Trophoblast cell (in vitro differentiated cells and primary cell): ENCODE measurements at regions not wholly inside any gene's neighbourhood (a gene's known extent, or its start where the extent isn't known, plus 50 kb on each side); places are given as distances from the start of the nearest gene placed in this dataset.

ENCODE experiments used
- DNase-seq, 2 donors: peaks; one replicate each; pipeline ENCODE4 v3.0.0-alpha.2; 2016
- H2AFZ ChIP-seq: 2 replicates; pipeline ENCODE4 v1.6.1; 2013; ENCODE audit warnings: low read length, moderate library complexity, mild to moderate bottlenecking; ENCODE audit not compliant: insufficient read depth, poor library complexity
- H2AK5ac ChIP-seq: 2 replicates; pipeline ENCODE4 v1.6.1; 2013; ENCODE audit warnings: mild to moderate bottlenecking, low read length
- H2BK120ac ChIP-seq: 2 replicates; pipeline ENCODE4 v1.6.1; 2013; ENCODE audit warnings: low read length, mild to moderate bottlenecking, moderate library complexity; ENCODE audit not compliant: insufficient read depth, poor library complexity
- H2BK12ac ChIP-seq: 2 replicates; pipeline ENCODE4 v1.6.1; 2013; ENCODE audit warnings: mild to moderate bottlenecking, low read length, moderate library complexity
- H2BK5ac ChIP-seq: 2 replicates; pipeline ENCODE4 v1.6.1; 2013; ENCODE audit warnings: low read length, low read depth, moderate library complexity, mild to moderate bottlenecking; ENCODE audit not compliant: poor library complexity
- H3K14ac ChIP-seq: 2 replicates; pipeline ENCODE4 v1.6.1; 2013; ENCODE audit warnings: mild to moderate bottlenecking, low read length
- H3K18ac ChIP-seq: 2 replicates; pipeline ENCODE4 v1.6.1; 2013; ENCODE audit warnings: mild to moderate bottlenecking, low read length
- H3K23ac ChIP-seq: 2 replicates; pipeline ENCODE4 v1.6.1; 2013; ENCODE audit warnings: low read length
- H3K27ac ChIP-seq: 2 replicates; pipeline ENCODE4 v1.5.1; 2013; ENCODE audit warnings: low read depth, mild to moderate bottlenecking, inconsistent platforms, low read length, moderate library complexity
- H3K27me3 ChIP-seq: 2 replicates; pipeline ENCODE4 v1.6.1; 2013; ENCODE audit warnings: inconsistent platforms, mild to moderate bottlenecking, low read length, moderate library complexity; ENCODE audit not compliant: insufficient read depth
- H3K36me3 ChIP-seq, 2 experiments: 1 replicate in 1 of 2; 2 replicates in 1 of 2; pipeline ENCODE4 v1.6.1; 2013; ENCODE audit warnings: low read length in 2 of 2, mild to moderate bottlenecking in 2 of 2, moderate library complexity in 1 of 2; ENCODE audit not compliant: insufficient read depth in 2 of 2, control insufficient read depth in 1 of 2
- H3K4ac ChIP-seq: 2 replicates; pipeline ENCODE4 v1.6.1; 2013; ENCODE audit warnings: low read depth, mild to moderate bottlenecking, low read length, moderate library complexity
- H3K4me1 ChIP-seq, 2 experiments: 1 replicate in 1 of 2; 2 replicates in 1 of 2; pipeline ENCODE4 v1.6.1; 2013; ENCODE audit warnings: low read length in 2 of 2, mild to moderate bottlenecking in 2 of 2, moderate library complexity in 1 of 2; ENCODE audit not compliant: insufficient read depth in 2 of 2, control insufficient read depth in 1 of 2
- H3K4me2 ChIP-seq: 2 replicates; pipeline ENCODE4 v1.6.1; 2013; ENCODE audit warnings: inconsistent platforms, mild to moderate bottlenecking, low read length, moderate library complexity
- H3K4me3 ChIP-seq: 2 replicates; pipeline ENCODE4 v1.5.1; 2013; ENCODE audit warnings: mild to moderate bottlenecking, low read depth, low read length, inconsistent platforms
- H3K79me1 ChIP-seq: one replicate; pipeline ENCODE4 v1.6.1; 2013; ENCODE audit warnings: low read length
- H3K79me2 ChIP-seq: 2 replicates; pipeline ENCODE4 v1.6.1; 2013; ENCODE audit warnings: low read length, mild to moderate bottlenecking; ENCODE audit not compliant: control insufficient read depth, insufficient read depth, poor library complexity
- H3K9ac ChIP-seq: 2 replicates; pipeline ENCODE4 v1.6.1; 2013; ENCODE audit warnings: mild to moderate bottlenecking, low read length
- H3K9me3 ChIP-seq: 2 replicates; pipeline ENCODE4 v1.6.1; 2013; ENCODE audit warnings: low read depth, mild to moderate bottlenecking, control low read depth, inconsistent platforms, low read length; ENCODE audit not compliant: insufficient read depth
- H4K12ac ChIP-seq: 2 replicates; pipeline ENCODE4 v1.6.1; 2013; ENCODE audit warnings: low read depth, mild to moderate bottlenecking, low read length, moderate library complexity
- H4K8ac ChIP-seq: 2 replicates; pipeline ENCODE4 v1.6.1; 2013; ENCODE audit warnings: low read depth, mild to moderate bottlenecking, low read length, moderate library complexity
- H4K91ac ChIP-seq: one replicate; pipeline ENCODE4 v1.6.1; 2013; ENCODE audit warnings: low read depth, mild to moderate bottlenecking, low read length, moderate library complexity
- WGBS: extraction: QIAGEN DNeasy Blood & Tissue Kit; methylation state at CpG from one replicate; pipeline ENCODE4 v1.1.7; 2013; ENCODE audit warnings: missing lambda C conversion rate; ENCODE audit not compliant: insufficient read length, insufficient coverage; ENCODE audit errors: extremely low coverage; 5-methylcytosine and 5-hydroxymethylcytosine counted together

GRCh38 chr12:71032933-71033332 is 112.4 kb upstream of the PTPRR start:
- Histone ChIP-seq H3K79me2 (no peaks in the 10 kb centered on the region), H3K27ac (no peak overlapping the region), H3K23ac (no peak overlapping the region), H2BK12ac (no peak overlapping the region), H3K4ac (no peak overlapping the region), H4K12ac (no peak overlapping the region), H3K79me1 (no peaks in the 10 kb centered on the region), H3K4me1 (no peaks in the 10 kb centered on the region), H3K36me3 (no peaks in the 10 kb centered on the region), H3K14ac (no peak overlapping the region), H4K91ac (no peak overlapping the region), H2AFZ (no peak overlapping the region), H3K9me3 (no peaks in the 10 kb centered on the region), H3K4me2 (no peak overlapping the region), H2BK5ac (no peak overlapping the region), H2BK120ac (no peak overlapping the region), H3K9ac (no peak overlapping the region), H3K18ac (no peak overlapping the region), H4K8ac (no peak overlapping the region), H3K4me3 (no peak overlapping the region), H3K27me3 (no peaks in the 10 kb centered on the region), H2AK5ac (no peak overlapping the region)
- WGBS = no CpG with 5 or more reads among the region's 4 CpGs
- no peak for DNase-seq

- no peak overlapping the region for H3K18ac ChIP-seq
- DNase-seq = no peak
- no CpG with 5 or more reads among the region's 3 CpGs for WGBS
- H3K4me1 ChIP-seq = no peaks in the 10 kb centered on the region
- H3K14ac ChIP-seq = no peak overlapping the region
- no peak overlapping the region for H3K4ac ChIP-seq
- no peak overlapping the region for H3K27ac ChIP-seq
- no peak overlapping the region for H3K4me2 ChIP-seq
- H3K79me2 ChIP-seq = no peaks in the 10 kb centered on the region
- no peak overlapping the region for H4K8ac ChIP-seq
- no peak overlapping the region for H2BK12ac ChIP-seq
- H3K4me3 ChIP-seq = no peak overlapping the region
- H4K12ac ChIP-seq = no peak overlapping the region
- H3K36me3 ChIP-seq = no peaks in the 10 kb centered on the region
- no peak overlapping the region for H4K91ac ChIP-seq
- H3K79me1 ChIP-seq = no peaks in the 10 kb centered on the region
- H3K9me3 ChIP-seq = no peaks in the 10 kb centered on the region
- H3K27me3 ChIP-seq = no peaks in the 10 kb centered on the region
- no peak overlapping the region for H2BK5ac ChIP-seq
- H3K23ac ChIP-seq = no peak overlapping the region
- H2AFZ ChIP-seq = no peak overlapping the region
- no peak overlapping the region for H3K9ac ChIP-seq
- no peak overlapping the region for H2AK5ac ChIP-seq
- no peak overlapping the region for H2BK120ac ChIP-seq
Measured at GRCh38 chr12:71029302-71029701, 108.8 kb upstream of the PTPRR start.

- H2BK120ac ChIP-seq = no peak overlapping the region
- no peak overlapping the region for H3K23ac ChIP-seq
- no CpG with 5 or more reads among the region's 7 CpGs for WGBS
- H3K4me1 ChIP-seq = no peaks in the 10 kb centered on the region
- no peak overlapping the region for H2BK5ac ChIP-seq
- no peak overlapping the region for H4K12ac ChIP-seq
- no peaks in the 10 kb centered on the region for H3K79me1 ChIP-seq
- H3K14ac ChIP-seq = no peak overlapping the region
- no peak overlapping the region for H2AK5ac ChIP-seq
- DNase-seq = no peak
- H3K36me3 ChIP-seq = no peaks in the 10 kb centered on the region
- no peak overlapping the region for H2BK12ac ChIP-seq
- H3K4me3 ChIP-seq = no peak overlapping the region
- H3K18ac ChIP-seq = no peak overlapping the region
- H3K4ac ChIP-seq = no peak overlapping the region
- no peak overlapping the region for H3K9ac ChIP-seq
- H3K79me2 ChIP-seq = no peaks in the 10 kb centered on the region
- H4K8ac ChIP-seq = no peak overlapping the region
- no peak overlapping the region for H3K27ac ChIP-seq
- H4K91ac ChIP-seq = no peak overlapping the region
- H2AFZ ChIP-seq = no peak overlapping the region
- H3K9me3 ChIP-seq = no peaks in the 10 kb centered on the region
- no peaks in the 10 kb centered on the region for H3K27me3 ChIP-seq
- H3K4me2 ChIP-seq = no peak overlapping the region
Measured at GRCh38 chr12:71027856-71028255, 107.3 kb upstream of the PTPRR start.

- Histone ChIP-seq H4K12ac (no peak overlapping the region), H2BK5ac (no peak overlapping the region), H3K18ac (no peak overlapping the region), H3K23ac (no peak overlapping the region), H3K4me3 (no peak overlapping the region), H2AFZ (no peak overlapping the region), H4K8ac (no peak overlapping the region), H4K91ac (no peak overlapping the region), H3K36me3 (no peaks in the 10 kb centered on the region), H3K27me3 (no peaks in the 10 kb centered on the region), H2AK5ac (no peak overlapping the region), H3K14ac (no peak overlapping the region), H2BK120ac (no peak overlapping the region), H3K9ac (no peak overlapping the region), H3K27ac (no peak overlapping the region), H3K79me1 (no peaks in the 10 kb centered on the region), H3K9me3 (no peaks in the 10 kb centered on the region), H3K4ac (no peak overlapping the region), H3K4me2 (no peak overlapping the region), H2BK12ac (no peak overlapping the region), H3K4me1 (no peaks in the 10 kb centered on the region), H3K79me2 (no peaks in the 10 kb centered on the region)
- no CpG with 5 or more reads among the region's 2 CpGs for WGBS
- DNase-seq = no peak
Measured at GRCh38 chr12:71024827-71025226, 104.3 kb upstream of the PTPRR start.
